ENCODE measurements at regions not wholly inside any gene's neighbourhood (a gene's known extent, or its start where the extent isn't known, plus 50 kb on each side); places are given as distances from the start of the nearest gene placed in this dataset.

GRCh38 chr2:71938108-71938507, 209.6 kb downstream of the CYP26B1 start:
- TF ChIP-seq, protein P1, sequence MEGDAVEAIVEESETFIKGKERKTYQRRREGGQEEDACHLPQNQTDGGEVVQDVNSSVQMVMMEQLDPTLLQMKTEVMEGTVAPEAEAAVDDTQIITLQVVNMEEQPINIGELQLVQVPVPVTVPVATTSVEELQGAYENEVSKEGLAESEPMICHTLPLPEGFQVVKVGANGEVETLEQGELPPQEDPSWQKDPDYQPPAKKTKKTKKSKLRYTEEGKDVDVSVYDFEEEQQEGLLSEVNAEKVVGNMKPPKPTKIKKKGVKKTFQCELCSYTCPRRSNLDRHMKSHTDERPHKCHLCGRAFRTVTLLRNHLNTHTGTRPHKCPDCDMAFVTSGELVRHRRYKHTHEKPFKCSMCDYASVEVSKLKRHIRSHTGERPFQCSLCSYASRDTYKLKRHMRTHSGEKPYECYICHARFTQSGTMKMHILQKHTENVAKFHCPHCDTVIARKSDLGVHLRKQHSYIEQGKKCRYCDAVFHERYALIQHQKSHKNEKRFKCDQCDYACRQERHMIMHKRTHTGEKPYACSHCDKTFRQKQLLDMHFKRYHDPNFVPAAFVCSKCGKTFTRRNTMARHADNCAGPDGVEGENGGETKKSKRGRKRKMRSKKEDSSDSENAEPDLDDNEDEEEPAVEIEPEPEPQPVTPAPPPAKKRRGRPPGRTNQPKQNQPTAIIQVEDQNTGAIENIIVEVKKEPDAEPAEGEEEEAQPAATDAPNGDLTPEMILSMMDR (IDR thresholded peaks at IDR 0.05), result no peak
- no peak for TF ChIP-seq POLR2A (IDR thresholded peaks at IDR 0.05)
- no peak for TF ChIP-seq POLR2AphosphoS5 (IDR thresholded peaks at IDR 0.05)

Measured in prostate gland (tissue), 2 donors.